PC-9 (cell line): ENCODE measurements at regions not wholly inside any gene's neighbourhood (a gene's known extent, or its start where the extent isn't known, plus 50 kb on each side); places are given as distances from the start of the nearest gene placed in this dataset.
"Not testable (repeated sequence)": the region's sequence is repeated elsewhere in the genome, so short reads cannot be mapped to it uniquely, and the experiment has no call there.

ENCODE experiments used
- CTCF ChIP-seq: fragments of 200-600 bp; sonication (generic); conservative IDR thresholded peaks from 2 replicates; pipeline ENCODE4 v1.6.1; 2017; ENCODE audit warnings: mixed run types, antibody characterized with exemption, mild to moderate bottlenecking, moderate library complexity
- EZH2 ChIP-seq: fragments of 200-600 bp; sonication (generic); IDR thresholded peaks from 2 replicates; pipeline ENCODE4 v1.8.0; 2017; ENCODE audit warnings: antibody characterized with exemption, low read depth

GRCh38 chr2:62629310-62629709 lies 76.2 kb upstream of the EHBP1 start:
- TF ChIP-seq EZH2, CTCF: not testable (repeated sequence)
